Left lung (tissue), 4 donors: ENCODE measurements at regions not wholly inside any gene's neighbourhood (a gene's known extent, or its start where the extent isn't known, plus 50 kb on each side); places are given as distances from the start of the nearest gene placed in this dataset.

Source experiments
- ATAC-seq: fragments of 200-7000 bp; cut with Tn5 transposase; one replicate; pipeline ENCODE4 v1.9.1; 2020; ENCODE audit warnings: moderate library complexity
- DNase-seq, 4 donors: peaks; one replicate each; pipeline ENCODE4 v3.0.0-alpha.2; 2013 to 2020
- H3K27ac ChIP-seq, 2 donors: fragments of 200-600 bp; sonication (generic) in 1 of 2; one replicate each; pipeline versions ENCODE4 v1.5.0 to v1.8.0; 2020 to 2021
- H3K27me3 ChIP-seq, 2 donors: fragments of 200-600 bp; sonication (generic) in 1 of 2; one replicate each; pipeline versions ENCODE4 v1.5.0 to v1.8.0; 2020 to 2021
- H3K36me3 ChIP-seq, 2 donors: fragments of 200-600 bp; sonication (generic) in 1 of 2; one replicate each; pipeline versions ENCODE4 v1.5.0 to v1.8.0; 2020 to 2021
- H3K4me1 ChIP-seq, 2 donors: fragments of 200-600 bp; one replicate each; pipeline ENCODE4 v1.8.0; 2021
- H3K4me3 ChIP-seq, 2 donors: fragments of 200-600 bp; sonication (generic) in 1 of 2; one replicate each; pipeline versions ENCODE4 v1.5.0 to v1.8.0; 2020 to 2021; ENCODE audit warnings: mild to moderate bottlenecking in 1 of 2
- H3K9me3 ChIP-seq, 2 donors: fragments of 200-600 bp; sonication (generic) in 1 of 2; one replicate each; pipeline versions ENCODE4 v1.5.0 to v1.8.0; 2020 to 2021
- CTCF ChIP-seq, 2 donors: fragments of 200-600 bp; sonication (generic) in 1 of 2; IDR thresholded peaks; one replicate each; pipeline versions ENCODE4 v1.5.0 to v1.8.0; 2021; ENCODE audit warnings: antibody characterized with exemption in 2 of 2
- intact Hi-C, 2 donors: fragments of 100-400 bp; cut with DNase I; formaldehyde crosslinking; loops; one replicate each; pipeline versions ENCODE4 v1.11.2 to v1.14.2; 2022
- donor health status: DM: no; HTN: yes; CAD: no.
- donor health status: DM: no; HTN: no; CAD: no.

GRCh38 chr1:55473661-55474060, 258.5 kb upstream of the USP24 start:
- intact Hi-C loops: no loop called here
- ATAC-seq: no peak
- H3K27ac ChIP-seq: no peak overlapping the region

GRCh38 chr1:55472784-55473183, 257.6 kb upstream of the USP24 start:
- intact Hi-C loops: no loop called here
- no peak overlapping the region for H3K27ac ChIP-seq
- no peak for ATAC-seq
- peaks cover 4 to 24% of the 10 kb centered on the region in 2 donors for H3K4me1 ChIP-seq
- H3K9me3 ChIP-seq: no peaks in the 10 kb centered on the region
- no peak for DNase-seq
- H3K4me3 ChIP-seq: no peak overlapping the region
- H3K27me3 ChIP-seq: no peaks in the 10 kb centered on the region
- no peaks in the 10 kb centered on the region for H3K36me3 ChIP-seq
- no peak for TF ChIP-seq CTCF (IDR thresholded peaks at IDR 0.05)

More at GRCh38 chr1:55473661-55474060, 258.5 kb upstream of the USP24 start:
- no peak for DNase-seq
- Histone ChIP-seq H3K9me3 (no peaks in the 10 kb centered on the region), H3K4me3 (no peak overlapping the region), H3K36me3 (no peaks in the 10 kb centered on the region), H3K27me3 (no peaks in the 10 kb centered on the region), H3K4me1 (peaks cover 4 to 24% of the 10 kb centered on the region in 2 donors)
- TF ChIP-seq CTCF (IDR thresholded peaks at IDR 0.05): no peak

- no peak for DNase-seq
- H3K27me3 ChIP-seq: no peaks in the 10 kb centered on the region
- TF ChIP-seq CTCF (IDR thresholded peaks at IDR 0.05): no peak
- no peaks in the 10 kb centered on the region for H3K9me3 ChIP-seq
- H3K4me1 ChIP-seq: peaks cover 4 to 23% of the 10 kb centered on the region in 2 donors
- no peak for ATAC-seq
- no peak overlapping the region for H3K27ac ChIP-seq
- intact Hi-C loops: no loop called here
- no peak overlapping the region for H3K4me3 ChIP-seq
- H3K36me3 ChIP-seq: no peaks in the 10 kb centered on the region
These were observed 257.0 kb upstream of the USP24 start for GRCh38 chr1:55472115-55472514.

- intact Hi-C loops: no loop called here
- Histone ChIP-seq H3K9me3 (no peaks in the 10 kb centered on the region), H3K27ac (no peak overlapping the region), H3K36me3 (no peaks in the 10 kb centered on the region), H3K4me1 (no peaks in the 10 kb centered on the region), H3K27me3 (no peaks in the 10 kb centered on the region), H3K4me3 (no peak overlapping the region)
- peak in 1 of 4 donors; percentile 42 for DNase-seq
- TF ChIP-seq CTCF (IDR thresholded peaks at IDR 0.05): no peak
- no peak for ATAC-seq
These were observed 253.1 kb upstream of the USP24 start for GRCh38 chr1:55468142-55468795.

GRCh38 chr1:55466921-55467320, 251.8 kb upstream of the USP24 start:
- Histone ChIP-seq H3K4me3 (no peak overlapping the region), H3K27ac (no peak overlapping the region), H3K36me3 (no peaks in the 10 kb centered on the region), H3K27me3 (no peaks in the 10 kb centered on the region), H3K9me3 (no peaks in the 10 kb centered on the region), H3K4me1 (no peaks in the 10 kb centered on the region)
- intact Hi-C loops: no loop called here
- DNase-seq (no peak), ATAC-seq (no peak)
- TF ChIP-seq CTCF (IDR thresholded peaks at IDR 0.05): no peak
